H1 (cell line): ENCODE measurements at regions not wholly inside any gene's neighbourhood (a gene's known extent, or its start where the extent isn't known, plus 50 kb on each side); places are given as distances from the start of the nearest gene placed in this dataset.

Source experiments
- ATF2 ChIP-seq: IDR thresholded peaks from 2 replicates; pipeline ENCODE4 v1.6.1; 2012; ENCODE audit warnings: low read length, inconsistent platforms
- FOSL1 ChIP-seq: IDR thresholded peaks from 2 replicates; pipeline ENCODE4 v1.6.1; 2011; ENCODE audit warnings: mild to moderate bottlenecking, low read depth, low read length, moderate library complexity; ENCODE audit not compliant: insufficient read depth
- KDM5A ChIP-seq: fragments of 200-600 bp; IDR thresholded peaks from 2 replicates; pipeline ENCODE4 v1.7.1; 2012; ENCODE audit warnings: mild to moderate bottlenecking, low read length, inconsistent platforms, mixed read lengths
- POU5F1 ChIP-seq: IDR thresholded peaks from 2 replicates; pipeline ENCODE4 v1.6.1; 2011; ENCODE audit warnings: low read depth, mild to moderate bottlenecking, low read length, moderate library complexity
- SP4 ChIP-seq: IDR thresholded peaks from 2 replicates; pipeline ENCODE4 v1.6.1; 2012; ENCODE audit warnings: low read length, inconsistent platforms
- SUZ12 ChIP-seq: fragments of 200-600 bp; sonication (generic); IDR thresholded peaks from 2 replicates; pipeline ENCODE4 v1.6.1; 2012; ENCODE audit warnings: mild to moderate bottlenecking, inconsistent platforms, low read length, moderate library complexity, mixed read lengths

GRCh38 chrX:42107495-42108488 is 184.4 kb upstream of the CASK start (continued):
- no peak for TF ChIP-seq ATF2
- no peak for TF ChIP-seq FOSL1
- TF ChIP-seq POU5F1, result no peak
- TF ChIP-seq SUZ12, result no peak
- TF ChIP-seq KDM5A, result no peak
- TF ChIP-seq SP4, result no peak
